GM18502 (cell line): ENCODE measurements at regions not wholly inside any gene's neighbourhood (a gene's known extent, or its start where the extent isn't known, plus 50 kb on each side); places are given as distances from the start of the nearest gene placed in this dataset.

ENCODE experiments used
- ATAC-seq: cut with Tn5 transposase; IDR thresholded peaks from one replicate; pipeline ENCODE4 v1.9.1; 2021; ENCODE audit warnings: mild to moderate bottlenecking; ENCODE audit not compliant: unreplicated experiment, poor library complexity

DNA sequence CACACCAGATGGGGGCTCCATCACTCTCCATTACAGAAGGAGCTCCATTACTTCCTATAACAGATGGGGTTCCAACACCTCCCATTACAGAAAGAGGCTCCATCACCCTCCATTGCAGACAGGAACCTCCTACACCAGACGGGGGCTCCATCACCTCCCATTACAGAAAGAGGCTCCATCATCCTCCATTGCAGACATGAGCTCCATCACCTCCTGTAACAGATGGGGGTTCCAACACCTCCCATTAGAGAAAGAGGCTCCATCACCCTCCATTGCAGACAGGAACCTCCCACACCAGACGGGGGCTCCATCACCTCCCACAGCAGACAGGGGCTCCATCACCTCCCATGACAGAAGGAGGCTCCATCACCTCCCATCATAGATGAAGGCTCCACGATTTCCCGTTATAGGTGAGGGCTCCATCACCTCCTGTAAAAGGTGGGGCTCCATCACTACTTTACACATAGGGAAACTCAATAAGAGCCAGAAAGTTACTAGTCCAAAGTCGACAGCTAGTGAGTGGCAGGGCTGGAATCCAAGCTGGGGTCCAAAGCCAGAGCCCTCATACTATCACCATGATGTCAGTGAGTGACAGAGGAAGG lies 224.8 kb downstream of the RBFOX3 start:
- ATAC-seq = no peak

DNA sequence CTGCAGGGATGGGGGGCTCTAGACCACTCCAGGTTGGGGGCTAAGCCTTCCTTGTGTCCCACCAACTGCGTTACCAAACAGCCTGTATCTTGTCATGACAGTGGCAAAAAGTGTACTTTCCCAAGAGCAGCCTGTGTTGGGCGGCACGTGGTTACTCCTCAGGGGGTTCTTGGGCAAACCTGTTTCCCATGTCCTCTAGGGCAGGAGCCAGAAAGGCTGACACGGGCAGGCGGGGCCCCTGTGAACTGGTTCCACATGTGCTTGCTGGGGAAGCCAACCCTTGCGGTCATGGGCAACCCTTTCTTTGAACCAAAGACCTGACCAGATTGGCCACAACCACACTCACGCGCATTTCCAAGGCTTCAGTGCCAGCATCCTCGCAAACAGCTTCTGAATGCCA lies 228.5 kb downstream of the RBFOX3 start:
- no peak for ATAC-seq

DNA sequence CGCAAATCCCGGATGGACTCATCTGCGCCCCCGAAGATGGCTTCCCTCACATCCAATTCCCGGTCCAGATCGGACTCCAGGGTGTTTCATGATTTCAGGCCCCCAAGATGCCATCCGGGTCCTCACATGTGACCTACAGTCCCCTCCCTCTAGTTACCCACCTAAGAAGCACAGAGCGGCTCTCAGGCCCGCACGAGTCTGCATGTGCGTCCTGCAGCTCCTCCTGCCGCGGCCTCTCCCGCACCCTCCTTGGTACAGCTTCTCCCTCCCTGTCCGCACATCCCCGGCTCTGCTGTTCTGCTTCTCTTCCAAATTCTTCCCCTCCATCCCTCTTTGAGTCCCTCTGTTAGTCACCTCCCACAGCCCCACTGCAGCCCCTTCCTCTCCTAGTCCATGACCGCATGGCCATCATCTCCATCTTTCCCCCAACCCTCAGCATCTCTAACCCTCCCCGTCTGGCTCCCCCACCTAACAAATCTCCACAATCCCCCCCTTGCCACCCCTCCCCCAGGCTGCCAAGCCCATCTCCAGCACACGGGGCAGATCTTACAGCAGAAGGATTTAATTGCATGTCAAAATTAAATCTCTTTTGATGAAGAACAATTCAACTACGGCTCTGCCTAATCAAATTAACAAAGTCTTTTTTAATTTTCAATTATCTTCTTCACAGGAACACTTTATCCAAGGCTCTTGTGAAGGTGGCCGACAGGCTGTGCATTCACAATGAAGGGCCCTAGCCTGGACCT lies 231.0 kb downstream of the RBFOX3 start:
- no peak for ATAC-seq

DNA sequence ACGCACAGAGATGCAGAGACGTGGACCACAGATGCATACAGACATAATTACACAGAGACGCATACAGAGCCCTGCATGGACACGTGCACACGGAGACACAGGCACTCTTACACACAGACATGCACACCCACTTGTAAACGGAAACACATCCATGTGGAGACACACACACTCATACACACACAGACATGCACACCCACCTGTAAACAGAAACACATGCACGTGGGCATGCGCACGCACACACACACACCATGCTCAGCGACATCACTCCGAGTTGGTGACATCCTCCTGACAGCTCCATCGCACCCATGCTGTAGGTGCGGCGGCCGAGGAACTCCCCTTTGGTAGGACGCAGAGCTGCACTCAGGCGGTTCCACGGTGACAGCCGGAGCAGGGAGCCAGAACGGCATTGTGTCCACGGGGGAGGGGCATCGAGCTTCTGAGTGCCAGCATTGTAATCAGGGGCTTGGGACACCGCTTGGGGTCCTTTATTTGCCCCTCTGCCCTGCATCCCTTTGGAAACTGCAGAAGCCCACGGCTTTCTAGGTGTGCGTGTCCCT lies 233.5 kb downstream of the RBFOX3 start:
- ATAC-seq = no peak

DNA sequence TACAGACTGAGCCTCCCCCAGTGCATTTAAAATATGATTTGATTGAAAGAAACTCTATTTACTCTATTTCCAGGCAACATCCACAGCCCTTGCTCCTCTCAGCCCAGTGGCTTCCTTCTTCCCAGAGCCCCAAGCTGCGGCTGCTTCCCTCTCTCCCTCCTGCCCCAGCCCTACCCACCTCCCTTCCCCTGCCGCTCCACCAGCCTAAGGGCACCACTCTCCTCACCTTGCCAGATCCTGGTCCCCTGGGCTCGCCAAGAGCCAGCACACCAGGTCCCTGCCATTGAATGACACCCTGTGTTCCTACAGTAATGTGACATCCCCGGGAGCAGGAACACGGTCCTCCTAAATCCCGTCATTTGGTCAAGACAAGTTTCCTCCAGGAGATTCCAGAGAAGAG lies 236.0 kb downstream of the RBFOX3 start:
- no peak for ATAC-seq

DNA sequence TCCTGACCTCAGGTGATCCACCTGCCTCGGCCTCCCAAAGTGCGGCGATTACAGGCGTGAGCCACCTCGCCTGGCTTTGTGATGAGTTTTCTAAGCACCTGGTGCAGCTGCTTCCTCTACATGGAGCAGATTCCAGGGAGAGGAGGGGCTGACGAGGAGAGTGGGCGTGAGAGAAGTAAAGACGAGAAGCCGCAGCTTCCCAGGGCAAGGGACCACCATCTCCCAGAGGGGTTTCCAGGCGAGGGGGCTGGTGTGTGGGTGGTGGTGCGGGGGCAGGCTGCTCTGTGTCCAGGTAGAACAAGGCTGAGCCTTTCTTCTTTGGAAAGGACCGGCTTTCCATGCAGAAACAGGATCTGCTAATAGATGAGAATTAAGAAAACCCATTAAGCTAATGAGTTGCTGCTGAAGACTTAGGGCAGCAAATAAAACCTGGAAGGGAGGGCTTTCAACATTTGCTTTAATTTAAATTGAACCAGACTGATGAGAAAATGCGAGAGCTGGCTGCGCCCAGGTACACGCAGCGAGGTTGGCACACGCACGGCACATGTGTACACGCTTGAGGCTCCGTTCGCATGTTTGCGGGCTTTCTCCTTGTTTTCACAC lies 236.7 kb downstream of the RBFOX3 start:
- no peak for ATAC-seq

DNA sequence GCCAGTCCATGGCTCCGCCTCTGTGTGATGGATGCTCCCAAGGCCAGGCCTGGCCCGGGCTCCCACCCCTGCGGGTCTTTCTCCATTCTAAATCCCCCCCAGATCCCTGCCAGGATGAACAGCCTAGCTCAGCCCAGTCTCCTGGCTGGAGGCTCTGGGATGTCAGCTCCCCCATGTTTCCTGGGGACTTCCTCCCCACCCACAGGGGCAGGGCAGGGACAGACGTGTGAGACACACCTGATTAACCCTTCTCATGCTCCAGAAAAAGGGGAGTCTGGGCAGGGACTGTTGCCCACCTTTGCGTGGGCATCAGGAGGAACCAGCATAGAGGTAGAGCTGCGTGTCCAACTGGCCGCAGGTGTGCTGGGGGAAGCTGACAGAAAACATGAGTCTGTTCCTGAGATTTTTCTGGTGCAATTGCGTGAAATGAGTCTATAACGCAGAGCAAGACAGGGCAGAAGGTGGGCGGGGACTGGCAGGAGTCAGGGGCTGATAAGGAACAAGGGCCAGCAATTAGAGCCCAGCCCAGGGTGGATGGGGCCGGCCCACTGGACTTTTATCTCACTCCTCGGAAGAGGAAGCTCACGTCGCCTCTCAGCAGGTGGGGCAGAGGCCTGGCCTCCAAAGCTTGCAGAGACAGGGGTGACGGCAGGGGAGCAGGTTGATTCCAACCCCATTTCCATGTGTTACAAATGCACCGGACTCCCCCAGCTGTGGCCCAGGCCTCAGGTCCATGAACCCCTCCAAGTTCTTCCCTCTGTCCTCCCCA lies 238.2 kb downstream of the RBFOX3 start:
- no peak for ATAC-seq

DNA sequence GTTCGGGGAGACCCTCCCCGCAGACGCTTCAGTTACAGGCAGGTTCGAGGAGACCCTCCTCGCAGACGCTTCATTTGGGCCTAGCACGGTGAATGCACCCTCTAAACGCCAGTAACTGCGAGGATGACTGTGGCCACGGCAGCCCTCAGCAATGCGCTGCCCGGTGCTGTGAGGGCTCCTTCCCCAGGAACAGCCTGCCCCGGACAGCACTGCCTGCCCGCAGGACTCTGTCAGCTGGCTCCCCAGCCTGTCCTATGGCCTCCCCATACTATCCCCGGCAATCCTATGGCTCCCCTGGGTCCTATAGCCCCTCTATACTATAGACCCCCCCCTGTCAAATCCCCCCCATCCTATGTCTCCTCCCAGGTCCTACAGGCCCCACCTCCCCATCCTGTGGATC lies 238.9 kb downstream of the RBFOX3 start:
- ATAC-seq = no peak

DNA sequence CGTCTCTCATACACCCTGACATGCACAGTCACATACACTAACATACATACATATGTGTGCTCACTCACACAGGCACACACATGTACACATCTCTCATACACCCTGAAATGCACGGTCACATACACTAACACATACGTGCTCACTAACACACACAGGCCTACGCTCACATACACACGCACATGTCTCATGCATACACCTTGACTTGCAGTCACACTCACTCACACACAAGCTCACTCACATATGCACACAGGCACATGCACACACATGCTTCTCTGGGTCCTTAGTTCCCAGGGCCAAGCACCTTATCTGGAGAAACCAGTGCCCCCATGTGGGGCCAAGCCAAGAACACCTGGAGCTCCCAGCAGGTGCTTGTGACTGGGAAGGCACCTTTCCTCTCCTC lies 240.3 kb downstream of the RBFOX3 start:
- no peak for ATAC-seq

DNA sequence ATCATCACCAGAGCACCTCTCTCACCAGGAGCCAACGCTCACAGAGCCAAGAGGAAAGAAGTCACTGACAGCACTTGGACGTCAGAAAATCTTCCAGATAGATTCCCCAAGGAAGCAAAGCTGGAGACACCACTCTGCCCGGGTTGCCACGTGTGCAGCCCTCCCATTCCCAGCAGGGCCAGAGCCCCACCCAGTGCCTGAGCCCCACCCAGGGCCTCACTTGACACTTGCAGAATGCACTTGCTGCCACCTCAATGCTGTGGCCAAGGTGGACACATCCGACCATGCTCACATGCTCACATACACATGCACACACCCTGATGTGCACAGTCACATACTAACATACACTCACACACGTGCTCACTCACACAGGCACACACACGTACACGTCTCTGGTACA lies 240.7 kb downstream of the RBFOX3 start:
- ATAC-seq = no peak

DNA sequence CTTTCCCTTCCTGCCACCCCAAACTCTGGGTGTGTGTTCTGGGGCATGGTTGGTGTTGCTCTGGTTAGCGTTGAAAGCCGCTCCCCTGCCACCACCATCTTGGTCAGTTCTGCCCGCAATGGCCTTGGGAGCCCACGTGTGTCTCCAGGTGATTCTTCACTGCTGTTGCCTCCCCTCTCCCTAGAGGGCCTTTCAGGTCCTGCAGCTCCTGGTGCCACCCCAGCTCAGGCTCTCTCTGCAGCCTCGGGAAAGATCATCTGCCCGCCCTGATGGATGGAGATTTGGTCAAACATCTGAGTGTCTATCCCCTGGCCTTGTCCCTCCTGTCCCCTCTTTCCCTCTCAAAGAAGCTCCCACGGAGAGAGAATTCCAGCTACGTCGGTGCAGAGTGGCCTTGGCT lies 241.3 kb downstream of the RBFOX3 start:
- no peak for ATAC-seq

DNA sequence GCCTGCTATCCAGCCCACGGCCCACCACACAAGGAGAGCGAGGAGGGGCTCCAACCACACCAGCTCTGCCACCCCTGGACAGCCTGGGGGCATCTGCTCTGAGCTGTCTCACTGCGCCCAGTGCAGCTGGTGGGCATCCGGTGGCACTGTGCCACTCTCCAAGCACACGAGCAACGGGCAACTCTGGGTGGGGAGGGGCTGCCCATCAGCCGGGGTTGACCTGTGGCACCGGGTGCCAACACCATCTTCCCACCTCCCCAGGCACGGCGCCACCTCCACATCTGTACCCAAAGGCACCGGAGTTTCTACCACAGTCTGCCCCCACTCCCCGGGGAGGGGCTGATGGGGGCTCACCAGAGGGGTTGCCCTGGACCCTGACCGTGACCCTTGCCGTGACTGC lies 241.8 kb downstream of the RBFOX3 start:
- ATAC-seq = no peak

DNA sequence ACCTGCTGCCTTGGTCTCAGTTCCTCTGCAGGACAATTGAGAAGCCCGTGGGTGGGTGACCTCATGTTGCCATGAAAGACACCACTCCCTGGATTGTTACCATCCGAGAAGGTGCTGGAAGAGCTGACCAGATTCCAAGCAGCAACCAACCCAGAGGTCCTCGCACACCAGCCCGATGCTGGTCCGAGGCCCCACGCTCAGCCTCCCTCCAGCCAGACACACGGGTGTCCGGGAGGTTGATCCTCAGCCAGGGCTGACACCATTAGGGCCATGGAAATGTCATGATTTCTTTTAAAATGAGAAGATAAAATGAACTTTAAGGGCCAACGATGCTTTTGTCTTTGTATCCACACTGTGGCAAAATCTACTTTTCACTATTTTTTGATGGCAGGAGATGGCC lies 242.3 kb downstream of the RBFOX3 start:
- no peak for ATAC-seq

DNA sequence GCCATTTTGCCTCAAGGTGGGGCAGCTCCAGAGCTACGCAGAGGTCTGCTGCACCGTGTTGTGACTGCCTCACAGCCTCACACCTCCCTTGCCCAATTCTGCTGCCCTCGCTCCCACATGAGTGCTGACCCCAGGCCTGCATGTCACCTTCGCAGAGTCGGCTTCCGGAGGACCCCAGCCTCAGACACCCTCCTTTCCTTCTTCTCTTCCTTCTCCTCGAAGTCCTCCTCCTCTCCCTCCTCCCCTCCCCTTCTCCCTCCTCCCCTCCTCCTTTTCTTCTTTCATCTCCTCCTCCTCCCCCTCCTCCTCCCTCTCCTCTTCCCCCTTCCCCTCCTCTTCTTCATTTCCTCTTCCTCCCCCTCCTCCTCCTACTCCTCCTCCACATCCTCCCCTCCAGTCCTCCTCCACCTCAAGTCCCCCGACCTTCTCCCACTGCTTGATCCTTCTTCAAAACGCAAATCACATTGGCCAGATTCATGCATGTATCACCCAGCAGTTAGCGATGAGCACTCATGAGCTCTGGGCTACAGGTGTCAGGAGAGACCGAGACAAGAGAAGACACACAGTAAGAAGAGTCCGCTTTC lies 243.8 kb downstream of the RBFOX3 start:
- ATAC-seq = no peak

DNA sequence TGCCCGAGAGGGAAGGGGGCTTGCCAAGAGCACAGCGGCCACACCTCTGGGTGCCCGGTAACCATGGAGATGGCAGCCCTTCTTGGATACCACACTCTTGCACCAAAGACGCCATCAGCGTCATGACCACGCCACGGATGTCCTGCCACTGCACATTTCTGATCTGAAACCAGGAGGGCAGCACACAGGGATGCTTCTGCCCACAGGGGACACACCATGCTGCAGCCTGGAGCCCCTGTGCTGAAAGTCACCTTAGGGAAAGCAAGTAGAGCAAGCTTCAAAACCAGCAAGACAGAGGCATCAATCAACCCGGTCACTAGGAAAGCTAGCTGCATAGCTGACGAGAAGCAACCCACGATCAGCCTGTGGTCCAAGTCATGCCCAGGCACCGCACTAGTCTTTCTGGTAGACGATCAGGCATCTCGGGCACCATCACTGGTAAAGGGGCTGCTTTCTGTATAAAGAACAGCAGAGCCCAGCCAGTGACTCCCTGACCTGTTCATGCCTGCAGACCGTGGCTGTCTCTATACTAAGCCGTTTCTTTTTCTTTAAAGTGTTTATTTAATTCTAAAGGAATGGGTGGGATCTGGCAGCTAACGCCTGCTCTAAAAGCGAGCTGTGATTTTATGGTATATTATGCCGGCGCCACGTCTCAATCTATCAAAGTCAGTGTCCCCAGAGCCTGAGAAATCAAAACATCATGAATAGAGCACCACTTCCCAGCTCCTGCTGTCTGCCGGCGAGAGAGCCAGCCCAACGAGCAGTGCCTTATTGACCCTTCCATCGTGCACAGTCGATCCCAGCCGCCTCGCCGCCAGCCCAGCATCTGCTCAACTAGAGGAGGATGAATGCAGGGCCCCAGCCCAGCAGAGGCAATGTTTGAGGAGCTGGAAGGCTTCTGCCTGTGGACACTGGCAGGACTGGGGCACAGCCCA lies 244.7 kb downstream of the RBFOX3 start:
- no peak for ATAC-seq

DNA sequence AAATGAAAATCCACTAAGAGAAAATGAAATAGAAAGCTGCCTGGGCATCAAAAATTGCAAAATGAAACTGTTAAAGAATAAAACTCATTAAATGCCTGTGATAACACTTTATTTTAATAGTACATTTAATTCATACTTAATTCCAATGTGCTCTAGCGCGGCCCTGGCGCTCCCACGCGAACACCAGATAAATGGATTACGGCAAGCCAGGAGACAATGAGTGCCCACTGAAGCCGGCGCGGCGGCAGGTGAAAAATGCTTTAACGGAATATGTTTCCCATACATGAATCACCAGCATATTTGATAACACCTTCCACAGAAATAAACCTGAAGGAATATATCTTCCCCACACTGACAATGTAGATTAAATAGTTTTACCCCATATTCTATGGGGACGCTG lies 245.5 kb downstream of the RBFOX3 start:
- no peak for ATAC-seq

DNA sequence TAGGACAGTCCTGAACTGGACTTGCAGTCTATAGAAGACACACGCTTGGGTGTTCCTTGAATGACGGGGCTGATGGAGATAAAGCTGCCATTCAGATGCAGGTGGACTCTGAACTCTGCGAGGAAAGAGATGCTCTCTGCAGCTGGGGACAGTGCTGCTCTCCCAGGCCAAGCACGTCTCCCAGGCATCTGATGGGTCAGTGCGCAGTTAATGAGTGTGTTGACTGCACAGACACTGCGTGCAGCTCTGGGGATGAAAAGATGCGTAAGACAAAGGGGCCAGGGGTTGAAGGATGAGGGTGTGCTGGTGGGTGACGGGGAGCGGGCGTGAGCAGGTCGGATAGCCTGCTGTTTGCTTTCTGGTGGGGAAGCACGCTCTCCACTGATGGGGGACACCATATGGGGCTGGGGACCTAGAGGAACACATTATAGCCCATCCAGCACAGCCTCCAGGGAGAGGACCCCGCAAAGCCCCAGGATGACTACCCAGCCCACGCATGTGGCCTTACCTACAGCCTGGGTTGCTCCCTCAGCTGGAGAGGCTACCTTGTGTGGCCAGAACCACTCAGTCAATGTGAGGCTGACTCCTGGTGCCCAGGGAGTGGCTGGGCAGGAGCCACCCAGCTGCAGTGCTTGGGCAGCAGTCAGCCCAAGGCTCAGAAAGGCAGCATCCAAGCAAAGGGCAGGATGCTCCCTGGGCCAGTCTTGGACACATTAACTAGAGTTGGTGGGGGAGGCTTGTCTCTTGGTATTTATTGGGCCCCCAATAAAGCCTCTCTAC lies 246.3 kb downstream of the RBFOX3 start:
- ATAC-seq = no peak

DNA sequence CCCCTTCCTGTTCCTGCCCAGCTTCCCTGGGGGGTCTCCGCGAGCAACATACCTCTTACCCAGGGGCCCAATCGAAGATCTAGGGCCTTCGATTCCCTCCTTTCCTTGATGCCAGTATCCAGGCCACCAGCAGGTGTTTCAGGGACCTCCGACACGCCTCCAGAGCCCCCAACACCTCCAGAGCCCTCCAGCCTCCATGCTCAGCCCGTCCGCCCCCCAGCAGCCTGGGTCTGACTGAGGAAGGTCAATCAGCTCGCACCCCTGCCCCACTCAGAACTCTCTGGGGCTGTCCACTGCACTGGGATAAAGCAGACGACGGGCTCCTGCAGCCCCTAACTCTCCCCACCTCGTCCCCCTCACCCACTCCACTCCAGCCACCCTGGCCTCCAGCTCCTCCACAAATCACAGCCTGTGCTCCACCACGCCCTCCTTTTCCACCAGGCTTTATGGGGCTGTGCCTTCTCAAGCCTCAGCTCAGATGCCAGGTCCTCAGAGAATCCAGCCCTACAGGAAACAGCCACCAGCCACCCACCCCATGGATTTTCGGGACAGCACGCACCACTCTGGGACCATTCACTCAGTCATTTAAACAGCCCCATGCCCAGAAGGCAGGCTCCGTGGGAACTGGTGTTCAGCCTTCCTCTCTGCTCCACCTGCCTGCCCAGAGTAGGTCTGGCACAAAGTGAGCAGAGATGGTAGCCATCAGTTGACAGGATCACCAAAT lies 247.1 kb downstream of the RBFOX3 start:
- no peak for ATAC-seq
